Mesenchymal stem cell (in vitro differentiated cells and primary cell): ENCODE measurements at regions not wholly inside any gene's neighbourhood (a gene's known extent, or its start where the extent isn't known, plus 50 kb on each side); places are given as distances from the start of the nearest gene placed in this dataset.

Experiments used
- DNase-seq: peaks from one replicate; pipeline ENCODE4 v3.0.0-alpha.2; 2013
- H2AFZ ChIP-seq: one replicate; pipeline ENCODE4 v1.6.1; 2013; ENCODE audit warnings: low read depth, mild to moderate bottlenecking, control low read depth, inconsistent platforms, low read length, moderate library complexity
- H2AK5ac ChIP-seq: 2 replicates; pipeline ENCODE4 v1.6.1; 2013; ENCODE audit warnings: low read length, moderate library complexity, mild to moderate bottlenecking, inconsistent platforms; ENCODE audit not compliant: severe bottlenecking
- H2BK120ac ChIP-seq: one replicate; pipeline ENCODE4 v1.6.1; 2013; ENCODE audit warnings: low read depth, mild to moderate bottlenecking, inconsistent platforms, low read length, moderate library complexity
- H2BK12ac ChIP-seq, 2 experiments: one replicate each; pipeline ENCODE4 v1.6.1; 2013; ENCODE audit warnings: inconsistent platforms in 2 of 2, low read length in 2 of 2, mild to moderate bottlenecking in 2 of 2, moderate library complexity in 2 of 2, control low read depth in 1 of 2
- H2BK15ac ChIP-seq: one replicate; pipeline ENCODE4 v1.6.1; 2013; ENCODE audit warnings: mild to moderate bottlenecking, low read depth, inconsistent platforms; ENCODE audit not compliant: poor library complexity, severe bottlenecking
- H2BK5ac ChIP-seq: 2 replicates; pipeline ENCODE4 v1.6.1; 2013; ENCODE audit warnings: low read depth, mild to moderate bottlenecking, low read length, control low read depth, inconsistent platforms; ENCODE audit not compliant: poor library complexity, severe bottlenecking
- H3K14ac ChIP-seq, 2 experiments: one replicate each; pipeline ENCODE4 v1.6.1; 2013; ENCODE audit warnings: inconsistent platforms in 2 of 2, low read length in 2 of 2, control low read depth in 1 of 2, mild to moderate bottlenecking in 1 of 2, moderate library complexity in 1 of 2
- H3K18ac ChIP-seq, 2 experiments: one replicate each; pipeline ENCODE4 v1.6.1; 2013; ENCODE audit warnings: inconsistent platforms in 2 of 2, low read length in 2 of 2, control low read depth in 1 of 2, low read depth in 1 of 2, mild to moderate bottlenecking in 1 of 2
- H3K23ac ChIP-seq, 2 experiments: one replicate each; pipeline ENCODE4 v1.6.1; 2013; ENCODE audit warnings: inconsistent platforms in 2 of 2, low read length in 2 of 2, mild to moderate bottlenecking in 2 of 2, moderate library complexity in 2 of 2, control low read depth in 1 of 2
- H3K27ac ChIP-seq: 2 replicates; pipeline ENCODE4 v1.5.1; 2013; ENCODE audit warnings: mild to moderate bottlenecking, moderate library complexity, low read length, control low read depth, inconsistent platforms; ENCODE audit not compliant: poor library complexity, severe bottlenecking
- H3K27me3 ChIP-seq, 2 experiments: 2 replicates each; pipeline versions ENCODE4 v1.6.1 to v1.7.0; 2013; ENCODE audit warnings: low read length in 2 of 2, mild to moderate bottlenecking in 2 of 2, moderate library complexity in 2 of 2, control low read depth in 1 of 2, inconsistent platforms in 1 of 2; ENCODE audit not compliant: control insufficient read depth in 1 of 2, insufficient read depth in 1 of 2
- H3K36me3 ChIP-seq, 2 experiments: 2 replicates each; pipeline versions ENCODE4 v1.6.1 to v1.7.0; 2013; ENCODE audit warnings: low read length in 2 of 2, control low read depth in 1 of 2, inconsistent platforms in 1 of 2, low read depth in 1 of 2, mild to moderate bottlenecking in 1 of 2; ENCODE audit not compliant: insufficient read depth in 2 of 2, control insufficient read depth in 1 of 2
- H3K4ac ChIP-seq, 2 experiments: one replicate each; pipeline ENCODE4 v1.6.1; 2013; ENCODE audit warnings: inconsistent platforms in 2 of 2, low read length in 2 of 2, mild to moderate bottlenecking in 2 of 2, moderate library complexity in 2 of 2, control low read depth in 1 of 2, low read depth in 1 of 2
- H3K4me1 ChIP-seq: 2 replicates; pipeline ENCODE4 v1.6.1; 2013; ENCODE audit warnings: low read depth, low read length, control low read depth; ENCODE audit not compliant: control insufficient read depth, insufficient read depth
- H3K4me2 ChIP-seq: 2 replicates; pipeline ENCODE4 v1.6.1; 2013; ENCODE audit warnings: low read length, mild to moderate bottlenecking, inconsistent platforms; ENCODE audit not compliant: poor library complexity, severe bottlenecking
- H3K4me3 ChIP-seq, 2 experiments: 2 replicates each; pipeline versions ENCODE4 v1.5.1 to v1.7.0; 2013; ENCODE audit warnings: low read length in 2 of 2, mild to moderate bottlenecking in 2 of 2, control low read depth in 1 of 2, low read depth in 1 of 2; ENCODE audit not compliant: insufficient read depth in 1 of 2
- H3K79me1 ChIP-seq: replicated peaks from 2 replicates; pipeline ENCODE4 v1.6.1; 2013; ENCODE audit warnings: mild to moderate bottlenecking, control low read depth, low read length, inconsistent platforms; ENCODE audit not compliant: poor library complexity, severe bottlenecking
- H3K9ac ChIP-seq: 2 replicates; pipeline ENCODE4 v1.7.0; 2013; ENCODE audit warnings: mild to moderate bottlenecking, low read length, moderate library complexity
- H3K9me3 ChIP-seq: 2 replicates; pipeline ENCODE4 v1.7.0; 2013; ENCODE audit warnings: mild to moderate bottlenecking, low read length; ENCODE audit not compliant: control insufficient read depth
- H4K8ac ChIP-seq: one replicate; pipeline ENCODE4 v1.6.1; 2013; ENCODE audit warnings: inconsistent platforms, mild to moderate bottlenecking, low read length, moderate library complexity
- H4K91ac ChIP-seq: one replicate; pipeline ENCODE4 v1.6.1; 2013; ENCODE audit warnings: mild to moderate bottlenecking, low read length, inconsistent platforms
- WGBS: methylation state at CpG from one replicate; pipeline ENCODE4 v1.1.7; 2013; ENCODE audit warnings: mixed read lengths; 5-methylcytosine and 5-hydroxymethylcytosine counted together

DNA sequence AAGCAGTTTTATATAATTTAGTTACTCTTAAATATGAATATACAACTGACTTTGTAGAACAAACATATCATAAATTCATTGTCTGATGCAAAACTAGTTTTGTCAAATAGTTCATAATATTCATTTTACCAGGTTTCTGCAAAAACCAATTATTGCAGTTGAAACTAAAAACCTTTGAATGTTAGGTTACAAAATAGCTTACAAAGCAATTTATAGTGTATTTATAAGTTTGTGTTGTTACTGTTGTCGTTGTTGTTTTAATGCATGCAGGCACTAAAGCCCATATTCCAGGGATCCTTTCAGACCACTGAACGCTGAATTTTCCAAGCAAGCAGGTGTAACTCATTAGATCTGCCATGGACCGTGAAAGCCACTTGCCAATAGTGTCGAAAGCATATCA, 427.6 kb downstream of the ZFHX3 start:
- no peaks in the 10 kb centered on the region for H3K79me1 ChIP-seq
- no peak overlapping the region for H3K4me2 ChIP-seq
- no peak overlapping the region for H3K14ac ChIP-seq
- H3K9me3 ChIP-seq, result no peaks in the 10 kb centered on the region
- no peak overlapping the region for H3K4ac ChIP-seq
- no peak overlapping the region for H3K9ac ChIP-seq
- no peak overlapping the region for H2AK5ac ChIP-seq
- H2BK15ac ChIP-seq, result no peak overlapping the region
- DNase-seq, result no peak
- H3K18ac ChIP-seq, result no peak overlapping the region
- H2AFZ ChIP-seq, result no peak overlapping the region
- H3K27ac ChIP-seq, result no peak overlapping the region
- H4K91ac ChIP-seq, result no peak overlapping the region
- no peak overlapping the region for H2BK120ac ChIP-seq
- H2BK5ac ChIP-seq, result no peak overlapping the region
- H3K4me3 ChIP-seq, result no peak overlapping the region
- H4K8ac ChIP-seq, result no peak overlapping the region
- no peaks in the 10 kb centered on the region for H3K36me3 ChIP-seq
- H3K23ac ChIP-seq, result no peak overlapping the region
- 94% methylated on average over 4 of the region's 4 CpGs for WGBS
- H3K27me3 ChIP-seq, result no peaks in the 10 kb centered on the region
- no peaks in the 10 kb centered on the region for H3K4me1 ChIP-seq
- no peak overlapping the region for H2BK12ac ChIP-seq

DNA sequence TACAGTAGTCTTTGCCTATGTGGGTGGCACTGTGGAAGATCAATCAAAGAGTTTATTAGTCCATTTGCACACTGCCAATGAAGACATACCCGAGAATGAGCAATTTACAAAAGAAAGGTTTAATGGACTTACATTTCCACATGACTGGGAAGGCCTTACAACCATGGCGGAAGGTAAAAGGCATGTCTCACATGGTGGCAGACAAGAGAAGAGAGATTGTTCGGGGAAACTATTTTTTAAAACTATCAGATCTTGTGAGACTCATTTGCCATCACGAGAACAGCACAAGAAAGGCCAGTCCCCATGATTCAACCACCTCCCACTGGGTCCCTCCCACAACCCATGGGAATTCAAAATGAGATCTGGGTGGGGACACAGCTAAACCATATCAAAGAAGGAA, 432.1 kb downstream of the ZFHX3 start:
- Histone ChIP-seq H2AFZ (no peak overlapping the region), H2BK15ac (no peak overlapping the region), H4K8ac (no peak overlapping the region), H3K79me1 (no peaks in the 10 kb centered on the region), H3K23ac (no peak overlapping the region), H3K9me3 (no peaks in the 10 kb centered on the region), H3K18ac (no peak overlapping the region), H2BK5ac (no peak overlapping the region), H3K4me2 (no peak overlapping the region), H2AK5ac (no peak overlapping the region), H3K27ac (no peak overlapping the region), H2BK120ac (no peak overlapping the region), H3K4me3 (no peak overlapping the region), H3K9ac (no peak overlapping the region), H4K91ac (no peak overlapping the region), H3K4me1 (no peaks in the 10 kb centered on the region), H3K36me3 (no peaks in the 10 kb centered on the region), H3K14ac (no peak overlapping the region), H3K4ac (no peak overlapping the region), H3K27me3 (no peaks in the 10 kb centered on the region), H2BK12ac (no peak overlapping the region)
- DNase-seq, result no peak
- 92% methylated on average over 4 of the region's 4 CpGs for WGBS

DNA sequence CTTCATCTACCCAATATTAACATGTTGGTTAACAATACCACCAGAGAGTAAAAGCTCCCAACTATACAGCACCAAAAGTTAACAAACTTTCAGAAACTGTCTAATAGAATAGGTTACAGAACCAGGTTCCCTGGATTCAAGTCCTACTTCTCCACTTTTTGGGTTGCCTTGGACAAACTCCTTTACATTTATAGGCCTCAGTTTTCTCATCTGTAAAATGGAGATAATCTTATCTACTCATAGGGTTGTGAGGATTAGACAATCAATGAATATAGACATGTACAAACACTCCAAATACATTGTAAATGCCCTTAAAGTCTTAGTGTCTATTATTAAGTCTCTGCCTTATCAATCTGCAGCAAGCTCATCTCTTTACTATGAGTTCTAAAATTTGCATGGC, 435.2 kb downstream of the ZFHX3 start:
- H3K4me2 ChIP-seq, result no peak overlapping the region
- H3K9me3 ChIP-seq, result no peaks in the 10 kb centered on the region
- no peak overlapping the region for H2BK120ac ChIP-seq
- H3K36me3 ChIP-seq, result no peaks in the 10 kb centered on the region
- no peak overlapping the region for H3K4me3 ChIP-seq
- H3K18ac ChIP-seq, result no peak overlapping the region
- H2BK15ac ChIP-seq, result no peak overlapping the region
- no peaks in the 10 kb centered on the region for H3K27me3 ChIP-seq
- no peak overlapping the region for H2AFZ ChIP-seq
- H3K4ac ChIP-seq, result no peak overlapping the region
- H3K9ac ChIP-seq, result no peak overlapping the region
- H3K27ac ChIP-seq, result no peak overlapping the region
- H3K4me1 ChIP-seq, result no peaks in the 10 kb centered on the region
- no peak overlapping the region for H4K8ac ChIP-seq
- no peak overlapping the region for H4K91ac ChIP-seq
- no peak overlapping the region for H2AK5ac ChIP-seq
- H2BK5ac ChIP-seq, result no peak overlapping the region
- DNase-seq, result no peak
- H3K79me1 ChIP-seq, result no peaks in the 10 kb centered on the region
- H3K14ac ChIP-seq, result no peak overlapping the region
- H3K23ac ChIP-seq, result no peak overlapping the region
- H2BK12ac ChIP-seq, result no peak overlapping the region

DNA sequence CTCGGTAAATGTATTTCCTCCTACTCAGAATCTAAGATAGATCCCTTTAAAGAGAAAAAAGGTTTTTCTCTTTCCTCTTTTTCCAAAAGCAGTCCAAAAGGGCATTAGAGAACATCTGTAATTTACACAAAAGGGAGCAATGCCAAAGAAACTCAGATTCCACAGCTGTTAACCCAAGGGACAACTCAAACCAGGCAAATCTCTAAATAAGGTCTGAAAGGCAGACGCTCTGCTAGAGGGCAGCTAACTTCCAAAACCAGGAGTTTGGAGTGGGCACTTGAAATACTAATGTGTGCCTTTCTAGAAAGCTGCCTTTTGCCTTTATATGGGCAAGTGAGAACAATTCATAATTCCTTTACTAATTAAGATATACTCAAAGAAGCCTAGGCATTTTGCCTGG, 435.7 kb downstream of the ZFHX3 start:
- no peak overlapping the region for H3K4me3 ChIP-seq
- H3K14ac ChIP-seq, result no peak overlapping the region
- H2BK120ac ChIP-seq, result no peak overlapping the region
- WGBS, result 100% methylated on average over 1 of the region's 2 CpGs
- no peaks in the 10 kb centered on the region for H3K27me3 ChIP-seq
- H3K4ac ChIP-seq, result no peak overlapping the region
- H2BK5ac ChIP-seq, result no peak overlapping the region
- H2AK5ac ChIP-seq, result no peak overlapping the region
- H3K9ac ChIP-seq, result no peak overlapping the region
- H4K8ac ChIP-seq, result no peak overlapping the region
- H3K23ac ChIP-seq, result no peak overlapping the region
- H4K91ac ChIP-seq, result no peak overlapping the region
- H3K18ac ChIP-seq, result no peak overlapping the region
- H2BK12ac ChIP-seq, result no peak overlapping the region
- DNase-seq, result no peak
- H3K27ac ChIP-seq, result no peak overlapping the region
- H3K9me3 ChIP-seq, result no peaks in the 10 kb centered on the region
- no peak overlapping the region for H3K4me2 ChIP-seq
- no peak overlapping the region for H2BK15ac ChIP-seq
- H3K4me1 ChIP-seq, result no peaks in the 10 kb centered on the region
- H3K36me3 ChIP-seq, result no peaks in the 10 kb centered on the region
- no peak overlapping the region for H2AFZ ChIP-seq
- no peaks in the 10 kb centered on the region for H3K79me1 ChIP-seq
